ENCODE measurements at regions not wholly inside any gene's neighbourhood (a gene's known extent, or its start where the extent isn't known, plus 50 kb on each side); places are given as distances from the start of the nearest gene placed in this dataset.

DNA sequence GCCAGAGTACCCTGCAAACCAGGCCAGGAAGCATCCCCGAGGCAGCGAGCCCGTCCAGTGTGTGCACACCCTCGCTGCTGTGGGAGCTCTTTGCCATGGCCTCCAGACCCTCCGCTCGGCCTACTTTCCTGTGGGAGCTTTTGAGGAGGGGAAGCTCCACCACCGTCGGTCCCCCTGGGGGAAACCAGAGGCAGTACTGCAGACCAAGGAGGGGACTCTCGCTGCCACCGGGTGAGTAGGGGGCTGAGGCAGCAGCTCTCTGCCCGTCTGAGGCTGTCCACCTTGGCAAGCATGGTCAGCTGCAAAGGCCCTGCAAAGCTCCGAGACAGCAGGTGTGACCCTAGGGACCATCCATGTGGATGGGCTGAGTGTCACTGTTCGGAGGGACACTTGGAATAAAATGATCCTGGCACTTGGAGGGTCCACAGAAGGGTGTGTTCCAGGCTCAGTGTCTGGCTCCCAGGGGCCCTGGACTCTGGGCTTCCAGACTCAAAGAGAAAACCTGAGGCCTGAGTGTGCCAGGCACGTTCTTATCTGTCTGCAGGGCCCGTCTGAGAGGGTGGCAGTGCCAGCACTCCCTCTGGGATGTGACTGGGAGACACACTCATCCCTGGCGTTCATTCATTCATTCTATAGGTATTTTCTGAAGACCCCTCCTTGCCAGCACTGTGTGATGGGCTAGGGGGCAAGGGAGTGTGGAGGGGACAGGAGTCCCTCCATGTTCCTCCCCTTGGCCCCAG is 282.8 kb upstream of the HS6ST1 start:
- H3K9me3 ChIP-seq (ENCODE audit: severe bottlenecking): no peaks in the 10 kb centered on the region
- H3K4me1 ChIP-seq (ENCODE audit: insufficient read depth, poor library complexity, severe bottlenecking): no peaks in the 10 kb centered on the region
- H3K36me3 ChIP-seq (ENCODE audit: low read depth): no peaks in the 10 kb centered on the region
- no peak overlapping the region for H3K4me3 ChIP-seq (ENCODE audit: severe bottlenecking)
- no peak overlapping the region for H3K27ac ChIP-seq (ENCODE audit: poor library complexity, severe bottlenecking)
- TF ChIP-seq, protein P1, sequence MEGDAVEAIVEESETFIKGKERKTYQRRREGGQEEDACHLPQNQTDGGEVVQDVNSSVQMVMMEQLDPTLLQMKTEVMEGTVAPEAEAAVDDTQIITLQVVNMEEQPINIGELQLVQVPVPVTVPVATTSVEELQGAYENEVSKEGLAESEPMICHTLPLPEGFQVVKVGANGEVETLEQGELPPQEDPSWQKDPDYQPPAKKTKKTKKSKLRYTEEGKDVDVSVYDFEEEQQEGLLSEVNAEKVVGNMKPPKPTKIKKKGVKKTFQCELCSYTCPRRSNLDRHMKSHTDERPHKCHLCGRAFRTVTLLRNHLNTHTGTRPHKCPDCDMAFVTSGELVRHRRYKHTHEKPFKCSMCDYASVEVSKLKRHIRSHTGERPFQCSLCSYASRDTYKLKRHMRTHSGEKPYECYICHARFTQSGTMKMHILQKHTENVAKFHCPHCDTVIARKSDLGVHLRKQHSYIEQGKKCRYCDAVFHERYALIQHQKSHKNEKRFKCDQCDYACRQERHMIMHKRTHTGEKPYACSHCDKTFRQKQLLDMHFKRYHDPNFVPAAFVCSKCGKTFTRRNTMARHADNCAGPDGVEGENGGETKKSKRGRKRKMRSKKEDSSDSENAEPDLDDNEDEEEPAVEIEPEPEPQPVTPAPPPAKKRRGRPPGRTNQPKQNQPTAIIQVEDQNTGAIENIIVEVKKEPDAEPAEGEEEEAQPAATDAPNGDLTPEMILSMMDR (IDR thresholded peaks at IDR 0.05; ENCODE audit: poor library complexity, severe bottlenecking): no peak
- DNase-seq (ENCODE audit: low spot score) (peak; percentile 50), ATAC-seq (ENCODE audit: low read depth) (no peak)
- no peaks in the 10 kb centered on the region for H3K27me3 ChIP-seq (ENCODE audit: insufficient read depth, poor library complexity, severe bottlenecking)

DNA sequence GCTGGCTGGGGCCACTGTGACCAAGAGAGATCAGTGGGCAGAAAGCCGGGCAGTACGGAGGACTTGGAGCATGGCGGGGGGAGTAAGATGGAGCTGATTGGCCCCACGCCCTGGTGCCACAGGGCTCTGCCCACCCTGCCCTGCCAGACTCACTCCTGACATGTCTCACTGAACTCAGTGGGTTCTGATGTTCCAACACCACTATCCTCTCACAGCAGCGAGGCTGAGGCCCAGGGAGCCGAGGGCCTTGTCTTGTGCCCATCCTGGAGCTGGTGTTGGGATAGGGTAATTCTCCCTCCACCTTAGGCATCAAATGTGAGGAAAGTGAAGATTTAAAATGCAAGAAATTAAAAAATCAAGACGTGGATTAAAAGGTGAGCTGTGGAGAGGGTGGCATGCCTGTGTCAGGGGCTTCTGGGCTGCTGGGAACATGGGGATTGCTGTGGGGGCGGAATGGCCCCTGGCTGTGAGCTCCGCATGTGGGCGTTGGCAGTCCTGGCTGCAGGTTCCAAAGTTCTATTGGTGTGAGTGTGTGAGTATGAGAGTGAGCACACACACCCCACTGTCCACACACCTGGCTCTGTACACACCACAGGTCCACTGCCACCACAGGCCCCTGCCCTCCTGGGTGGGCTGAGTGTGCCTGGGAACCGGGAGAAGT is 283.5 kb upstream of the HS6ST1 start:
- no peaks in the 10 kb centered on the region for H3K4me1 ChIP-seq (ENCODE audit: insufficient read depth, poor library complexity, severe bottlenecking)
- no peaks in the 10 kb centered on the region for H3K9me3 ChIP-seq (ENCODE audit: severe bottlenecking)
- DNase-seq (ENCODE audit: low spot score) (peak; percentile 26), ATAC-seq (ENCODE audit: low read depth) (no peak)
- no peaks in the 10 kb centered on the region for H3K27me3 ChIP-seq (ENCODE audit: insufficient read depth, poor library complexity, severe bottlenecking)
- no peak overlapping the region for H3K4me3 ChIP-seq (ENCODE audit: severe bottlenecking)
- H3K27ac ChIP-seq (ENCODE audit: poor library complexity, severe bottlenecking): no peak overlapping the region
- H3K36me3 ChIP-seq (ENCODE audit: low read depth): no peaks in the 10 kb centered on the region
- TF ChIP-seq, protein P1 (IDR thresholded peaks at IDR 0.05; ENCODE audit: poor library complexity, severe bottlenecking): no peak

DNA sequence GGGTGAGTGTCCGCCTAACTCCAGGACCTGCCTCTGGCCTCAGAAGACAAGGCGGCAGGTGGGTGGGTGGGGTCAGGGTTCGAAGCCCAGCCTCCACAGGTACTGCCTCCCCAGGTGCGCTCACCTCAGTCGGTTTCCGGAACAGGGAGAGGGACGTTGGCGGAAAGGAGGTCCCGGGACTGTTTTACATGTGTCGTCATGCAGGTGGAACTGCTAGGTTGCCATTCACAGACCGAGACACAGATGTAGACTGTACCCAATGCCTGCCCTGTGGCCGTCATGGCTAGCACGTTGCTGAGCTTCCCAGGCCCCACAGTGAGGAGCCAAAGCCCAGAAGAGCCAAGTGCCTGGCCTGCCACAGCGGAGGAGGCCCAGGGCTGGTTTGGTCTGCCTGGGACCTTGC is 284.0 kb upstream of the HS6ST1 start:
- Histone ChIP-seq H3K27me3 (ENCODE audit: insufficient read depth, poor library complexity, severe bottlenecking) (no peaks in the 10 kb centered on the region), H3K9me3 (ENCODE audit: severe bottlenecking) (no peaks in the 10 kb centered on the region), H3K4me3 (ENCODE audit: severe bottlenecking) (no peak overlapping the region), H3K36me3 (ENCODE audit: low read depth) (no peaks in the 10 kb centered on the region), H3K4me1 (ENCODE audit: insufficient read depth, poor library complexity, severe bottlenecking) (no peaks in the 10 kb centered on the region), H3K27ac (ENCODE audit: poor library complexity, severe bottlenecking) (no peak overlapping the region)
- peak; percentile 23 for DNase-seq (ENCODE audit: low spot score)
- ATAC-seq (ENCODE audit: low read depth): no peak
- TF ChIP-seq, protein P1 (IDR thresholded peaks at IDR 0.05; ENCODE audit: poor library complexity, severe bottlenecking): no peak

DNA sequence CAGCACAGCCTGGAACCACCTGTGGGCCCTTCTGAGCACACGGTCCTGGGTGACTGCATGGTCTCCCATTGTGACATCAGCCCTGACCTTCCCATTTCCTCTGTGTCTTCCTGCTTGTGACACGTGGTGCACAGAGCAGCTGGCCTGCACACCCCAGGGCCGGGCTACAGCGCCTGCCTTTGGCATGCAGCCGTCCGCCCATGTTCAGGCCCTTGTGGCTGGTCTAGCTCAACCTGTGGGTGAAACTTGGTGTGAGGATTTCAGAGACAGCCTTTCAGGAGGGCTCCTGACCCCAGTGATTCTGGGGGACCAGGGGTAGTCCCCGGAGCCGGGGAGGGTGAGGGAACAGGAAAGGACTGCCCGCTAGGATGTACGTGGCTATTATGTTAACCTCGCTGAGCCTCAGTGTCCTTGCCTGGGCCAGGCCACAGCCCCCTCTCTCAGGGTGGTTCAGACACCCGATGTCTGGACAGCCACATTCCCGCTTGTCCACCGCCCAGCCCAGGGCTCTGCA is 284.8 kb upstream of the HS6ST1 start:
- peak; percentile 38 for DNase-seq (ENCODE audit: low spot score)
- TF ChIP-seq, protein P1 (IDR thresholded peaks at IDR 0.05; ENCODE audit: poor library complexity, severe bottlenecking): no peak
- H3K4me1 ChIP-seq (ENCODE audit: insufficient read depth, poor library complexity, severe bottlenecking): no peaks in the 10 kb centered on the region

More for the DNA sequence above, 284.8 kb upstream of the HS6ST1 start:
- Histone ChIP-seq H3K9me3 (ENCODE audit: severe bottlenecking) (no peaks in the 10 kb centered on the region), H3K27me3 (ENCODE audit: insufficient read depth, poor library complexity, severe bottlenecking) (no peaks in the 10 kb centered on the region), H3K4me3 (ENCODE audit: severe bottlenecking) (no peak overlapping the region), H3K36me3 (ENCODE audit: low read depth) (no peaks in the 10 kb centered on the region), H3K27ac (ENCODE audit: poor library complexity, severe bottlenecking) (no peak overlapping the region)
- no peak for ATAC-seq (ENCODE audit: low read depth)
